Pancreas (tissue), 10 donors: ENCODE measurements at regions not wholly inside any gene's neighbourhood (a gene's known extent, or its start where the extent isn't known, plus 50 kb on each side); places are given as distances from the start of the nearest gene placed in this dataset.

Source experiments
- ATAC-seq, 4 donors: fragments of 200-7000 bp; cut with Tn5 transposase; one replicate each; pipeline versions ENCODE4 v1.8.0 to v1.9.1; 2020; ENCODE audit warnings: mild to moderate bottlenecking in 4 of 4, moderate library complexity in 4 of 4
- DNase-seq, 6 donors: peaks; one replicate each; pipeline ENCODE4 v3.0.0-alpha.2; 2020
- FAIRE-seq: peaks from 2 replicates; lab custom pipeline; 2012; peaks lifted over from hg19 to GRCh38; lab: Jason Lieb, UNC
- H3K27ac ChIP-seq, 4 donors: fragments of 200-600 bp; sonication (generic); 1 replicate in 3 of 4; 2 replicates in 1 of 4; pipeline versions ENCODE4 v1.5.0 to v1.8.0; 2020
- H3K27me3 ChIP-seq, 4 donors: fragments of 200-600 bp; one replicate each; pipeline ENCODE4 v1.8.0; 2021
- H3K36me3 ChIP-seq, 3 donors: fragments of 200-600 bp; sonication (generic) in 1 of 3; one replicate each; pipeline versions ENCODE4 v1.5.0 to v1.8.0; 2020 to 2021
- H3K4me1 ChIP-seq, 3 donors: fragments of 200-600 bp; one replicate each; pipeline ENCODE4 v1.8.0; 2021
- H3K4me3 ChIP-seq, 4 donors: fragments of 200-600 bp; sonication (generic) in 2 of 4; one replicate each; pipeline versions ENCODE4 v1.5.0 to v1.8.0; 2020 to 2021
- H3K9me3 ChIP-seq, 4 donors: fragments of 200-600 bp; one replicate each; pipeline ENCODE4 v1.8.0; 2021
- WGBS, 2 donors: extraction: QIAGEN DNeasy Blood & Tissue Kit; methylation state at CpG; one replicate each; pipeline ENCODE4 v1.1.7; 2013; 5-methylcytosine and 5-hydroxymethylcytosine counted together
- intact Hi-C, 3 donors: fragments of 100-400 bp; cut with DNase I; formaldehyde crosslinking; loops; one replicate each; pipeline versions ENCODE4 v1.11.1 to v1.14.2; 2022
- TF ChIP-seq, protein P1 (sequence below), 4 donors: fragments of 200-600 bp; sonication (generic) in 3 of 4; IDR thresholded peaks; one replicate each; pipeline versions ENCODE4 v1.5.0 to v1.8.0; 2021; ENCODE audit warnings: antibody characterized with exemption in 4 of 4
- donor health status: healthy with polysubstance abuse.
- donor health status: DM: no; HTN: no; CAD: no; lungs with moderate emphysema.
- donor health status: DM: no; HTN: no; CAD: no.
- donor health status: control.
- donor health status: control.
- donor health status: Bipolar disorder and iron deficiency.
- donor health status: DM: yes; HTN: yes; CAD: no.
- donor health status: DM: no; HTN: no; CAD: no.
- donor health status: DM: no; HTN: no; CAD: no.
- donor health status: DM: yes; HTN: yes; CAD: no.

DNA sequence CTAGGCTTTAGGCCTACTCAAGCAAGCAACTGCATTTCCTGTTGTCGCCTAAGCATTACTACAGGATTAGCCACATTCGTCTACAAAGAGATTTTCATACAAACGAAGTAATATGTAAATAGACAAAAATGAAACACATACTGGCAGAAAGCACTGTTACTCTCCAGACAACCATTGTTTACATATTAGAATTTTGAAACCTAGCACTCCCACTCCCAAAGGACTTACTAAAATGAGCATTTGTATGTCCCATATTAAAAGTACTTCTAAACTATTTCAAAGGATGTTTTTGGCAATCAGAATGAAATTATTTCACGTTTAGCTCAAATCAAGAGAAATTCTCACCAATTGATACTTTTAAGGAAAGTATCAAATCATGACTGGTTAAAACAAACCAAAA lies 570.8 kb downstream of the PRR32 start:
- H3K27me3 ChIP-seq = peaks cover 0 to 5% (median 0%) of the 10 kb centered on the region in 4 donors
- intact Hi-C loops = no loop called here
- peak; percentile 49 for FAIRE-seq
- TF ChIP-seq, protein P1, sequence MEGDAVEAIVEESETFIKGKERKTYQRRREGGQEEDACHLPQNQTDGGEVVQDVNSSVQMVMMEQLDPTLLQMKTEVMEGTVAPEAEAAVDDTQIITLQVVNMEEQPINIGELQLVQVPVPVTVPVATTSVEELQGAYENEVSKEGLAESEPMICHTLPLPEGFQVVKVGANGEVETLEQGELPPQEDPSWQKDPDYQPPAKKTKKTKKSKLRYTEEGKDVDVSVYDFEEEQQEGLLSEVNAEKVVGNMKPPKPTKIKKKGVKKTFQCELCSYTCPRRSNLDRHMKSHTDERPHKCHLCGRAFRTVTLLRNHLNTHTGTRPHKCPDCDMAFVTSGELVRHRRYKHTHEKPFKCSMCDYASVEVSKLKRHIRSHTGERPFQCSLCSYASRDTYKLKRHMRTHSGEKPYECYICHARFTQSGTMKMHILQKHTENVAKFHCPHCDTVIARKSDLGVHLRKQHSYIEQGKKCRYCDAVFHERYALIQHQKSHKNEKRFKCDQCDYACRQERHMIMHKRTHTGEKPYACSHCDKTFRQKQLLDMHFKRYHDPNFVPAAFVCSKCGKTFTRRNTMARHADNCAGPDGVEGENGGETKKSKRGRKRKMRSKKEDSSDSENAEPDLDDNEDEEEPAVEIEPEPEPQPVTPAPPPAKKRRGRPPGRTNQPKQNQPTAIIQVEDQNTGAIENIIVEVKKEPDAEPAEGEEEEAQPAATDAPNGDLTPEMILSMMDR (IDR thresholded peaks at IDR 0.05) = no peak
- no peaks in the 10 kb centered on the region for H3K9me3 ChIP-seq
- H3K36me3 ChIP-seq = no peaks in the 10 kb centered on the region
- no peak for DNase-seq
- no peaks in the 10 kb centered on the region for H3K4me1 ChIP-seq
- no peak for ATAC-seq
- H3K4me3 ChIP-seq = no peak overlapping the region
- WGBS, 2 donors = 48 to 56% methylated on average over 4 of the region's 4 CpGs
- H3K27ac ChIP-seq = no peak overlapping the region

DNA sequence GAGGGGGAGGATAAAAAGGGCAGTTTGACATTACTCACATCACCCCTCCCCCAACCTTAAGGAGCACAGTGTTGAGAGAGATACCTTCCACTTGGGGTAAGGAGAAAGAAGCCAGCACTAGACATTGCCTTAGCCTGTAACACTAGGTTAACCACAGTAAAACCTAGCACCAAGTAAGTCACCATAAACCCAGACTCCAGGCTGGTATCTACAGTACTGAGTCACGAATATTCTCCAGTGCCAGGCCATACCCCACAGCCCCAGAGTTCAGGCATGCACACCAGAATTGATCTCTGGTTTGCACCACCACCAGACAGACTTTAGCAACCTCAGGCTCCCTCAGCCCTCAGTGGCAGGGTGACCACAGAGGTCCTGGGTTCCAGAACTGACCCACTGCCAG lies 570.4 kb downstream of the PRR32 start:
- Histone ChIP-seq H3K27ac (no peak overlapping the region), H3K27me3 (peaks cover 0 to 5% (median 0%) of the 10 kb centered on the region in 4 donors), H3K9me3 (no peaks in the 10 kb centered on the region), H3K4me1 (no peaks in the 10 kb centered on the region), H3K4me3 (no peak overlapping the region), H3K36me3 (no peaks in the 10 kb centered on the region)
- 54 to 64% methylated on average over 1 of the region's 1 CpG for WGBS, 2 donors
- DNase-seq = no peak
- no peak for FAIRE-seq
- TF ChIP-seq, protein P1 (IDR thresholded peaks at IDR 0.05) = no peak
- intact Hi-C loops = no loop called here
- ATAC-seq = no peak
